ENCODE measurements at regions not wholly inside any gene's neighbourhood (a gene's known extent, or its start where the extent isn't known, plus 50 kb on each side); places are given as distances from the start of the nearest gene placed in this dataset.

- TF ChIP-seq, protein P1, sequence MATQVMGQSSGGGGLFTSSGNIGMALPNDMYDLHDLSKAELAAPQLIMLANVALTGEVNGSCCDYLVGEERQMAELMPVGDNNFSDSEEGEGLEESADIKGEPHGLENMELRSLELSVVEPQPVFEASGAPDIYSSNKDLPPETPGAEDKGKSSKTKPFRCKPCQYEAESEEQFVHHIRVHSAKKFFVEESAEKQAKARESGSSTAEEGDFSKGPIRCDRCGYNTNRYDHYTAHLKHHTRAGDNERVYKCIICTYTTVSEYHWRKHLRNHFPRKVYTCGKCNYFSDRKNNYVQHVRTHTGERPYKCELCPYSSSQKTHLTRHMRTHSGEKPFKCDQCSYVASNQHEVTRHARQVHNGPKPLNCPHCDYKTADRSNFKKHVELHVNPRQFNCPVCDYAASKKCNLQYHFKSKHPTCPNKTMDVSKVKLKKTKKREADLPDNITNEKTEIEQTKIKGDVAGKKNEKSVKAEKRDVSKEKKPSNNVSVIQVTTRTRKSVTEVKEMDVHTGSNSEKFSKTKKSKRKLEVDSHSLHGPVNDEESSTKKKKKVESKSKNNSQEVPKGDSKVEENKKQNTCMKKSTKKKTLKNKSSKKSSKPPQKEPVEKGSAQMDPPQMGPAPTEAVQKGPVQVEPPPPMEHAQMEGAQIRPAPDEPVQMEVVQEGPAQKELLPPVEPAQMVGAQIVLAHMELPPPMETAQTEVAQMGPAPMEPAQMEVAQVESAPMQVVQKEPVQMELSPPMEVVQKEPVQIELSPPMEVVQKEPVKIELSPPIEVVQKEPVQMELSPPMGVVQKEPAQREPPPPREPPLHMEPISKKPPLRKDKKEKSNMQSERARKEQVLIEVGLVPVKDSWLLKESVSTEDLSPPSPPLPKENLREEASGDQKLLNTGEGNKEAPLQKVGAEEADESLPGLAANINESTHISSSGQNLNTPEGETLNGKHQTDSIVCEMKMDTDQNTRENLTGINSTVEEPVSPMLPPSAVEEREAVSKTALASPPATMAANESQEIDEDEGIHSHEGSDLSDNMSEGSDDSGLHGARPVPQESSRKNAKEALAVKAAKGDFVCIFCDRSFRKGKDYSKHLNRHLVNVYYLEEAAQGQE (IDR thresholded peaks at IDR 0.05; ENCODE audit: insufficient read depth in 1 of 2, low read depth in 2 of 2, low read length in 1 of 2): no peak
- no peak for TF ChIP-seq CTCF (IDR thresholded peaks at IDR 0.05)
- TF ChIP-seq TCF7L2 (IDR thresholded peaks at IDR 0.05; ENCODE audit: low read depth, low read length): no peak
Measured at GRCh38 chr16:79404571-79404970, 196.0 kb downstream of the MAF start.
